ENCODE measurements at regions not wholly inside any gene's neighbourhood (a gene's known extent, or its start where the extent isn't known, plus 50 kb on each side); places are given as distances from the start of the nearest gene placed in this dataset.

DNA sequence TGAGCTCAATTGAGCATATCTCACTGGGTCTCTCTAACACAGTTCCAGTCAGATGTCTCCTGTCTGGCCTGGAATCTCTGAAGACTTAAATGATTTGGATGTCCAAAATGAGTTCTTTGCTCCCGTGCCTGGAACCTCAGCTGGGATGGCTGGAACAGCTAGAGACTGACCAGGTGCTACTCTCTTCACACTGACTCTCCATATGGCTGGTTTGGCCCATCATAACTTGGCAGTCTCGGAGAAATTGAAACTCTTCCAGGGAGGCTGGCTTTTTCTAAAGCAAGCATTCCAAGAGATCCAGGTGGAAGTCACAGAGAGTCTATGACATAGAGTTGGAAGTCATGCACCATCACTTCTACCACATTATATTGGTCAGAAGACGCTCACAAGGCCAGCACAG lies 129.6 kb upstream of the NOL4 start:
- Histone ChIP-seq H2BK15ac (ENCODE audit: low read length) (no peak overlapping the region), H4K91ac (ENCODE audit: low read depth, low read length, poor library complexity) (no peak overlapping the region)
- WGBS, 2 donors (ENCODE audit: extremely low coverage in 2 of 2, insufficient read length in 2 of 2, insufficient replicate concordance in 1 of 2) = no CpG with 5 or more reads among the region's 3 CpGs

GRCh38 chr18:34357944-34358580 lies 133.3 kb upstream of the NOL4 start:
- no peak overlapping the region for H2BK5ac ChIP-seq (ENCODE audit: low read length)
- H3K9me3 ChIP-seq (replicated peaks in 1 of 2; ENCODE audit: control insufficient read depth in 2 of 2, insufficient read depth in 1 of 2, low read depth in 1 of 2, low read length in 2 of 2) = no peaks in the 10 kb centered on the region
- no peak overlapping the region for H2BK120ac ChIP-seq (ENCODE audit: low read depth, low read length)
- no peaks in the 10 kb centered on the region for H3K27me3 ChIP-seq (ENCODE audit: control insufficient read depth in 3 of 3, insufficient read depth in 3 of 3, low read depth in 1 of 3, low read length in 3 of 3)
- no peak overlapping the region for H3K18ac ChIP-seq (ENCODE audit: low read length)
- H3K4me1 ChIP-seq (ENCODE audit: control insufficient read depth in 2 of 2, insufficient read depth in 1 of 2, low read depth in 1 of 2, low read length in 2 of 2) = no peaks in the 10 kb centered on the region
- no peak overlapping the region for H3K4me2 ChIP-seq (ENCODE audit: insufficient read depth, low read length, poor library complexity, severe bottlenecking)
- no CpG with 5 or more reads among the region's 5 CpGs for WGBS, 2 donors (ENCODE audit: extremely low coverage in 2 of 2, insufficient read length in 2 of 2, insufficient replicate concordance in 1 of 2)
- H3K4ac ChIP-seq (ENCODE audit: low read length) = no peak overlapping the region
- H3K27ac ChIP-seq (replicated peaks; ENCODE audit: low read length) = no peak overlapping the region
- H3K4me3 ChIP-seq (ENCODE audit: low read length in 2 of 2) = no peak overlapping the region
- no peaks in the 10 kb centered on the region for H3K79me1 ChIP-seq (ENCODE audit: low read depth, low read length)
- no peaks in the 10 kb centered on the region for H3K36me3 ChIP-seq (replicated peaks in 1 of 2; ENCODE audit: control insufficient read depth in 2 of 2, insufficient read depth in 2 of 2, low read length in 2 of 2)
- no peak overlapping the region for H4K91ac ChIP-seq (ENCODE audit: low read depth, low read length, poor library complexity)
- H2BK12ac ChIP-seq (ENCODE audit: low read length) = no peak overlapping the region
- DNase-seq (ENCODE audit: low spot score) = no peak
- H2AK5ac ChIP-seq (ENCODE audit: low read depth, low read length) = no peak overlapping the region
- H3K14ac ChIP-seq (ENCODE audit: low read length) = no peak overlapping the region
- no peak overlapping the region for H2AFZ ChIP-seq (ENCODE audit: low read length)
- H4K8ac ChIP-seq (ENCODE audit: low read depth, low read length) = no peak overlapping the region
- H3K9ac ChIP-seq (ENCODE audit: low read depth, low read length, poor library complexity) = no peak overlapping the region
- no peak overlapping the region for H3K23ac ChIP-seq (ENCODE audit: low read depth, low read length, poor library complexity)
- H2BK15ac ChIP-seq (ENCODE audit: low read length) = no peak overlapping the region

More for the DNA sequence above, 129.6 kb upstream of the NOL4 start:
- Histone ChIP-seq H3K4me3 (ENCODE audit: low read length in 2 of 2) (no peak overlapping the region), H3K79me1 (ENCODE audit: low read depth, low read length) (no peaks in the 10 kb centered on the region), H2BK120ac (ENCODE audit: low read depth, low read length) (no peak overlapping the region), H3K18ac (ENCODE audit: low read length) (no peak overlapping the region), H2AK5ac (ENCODE audit: low read depth, low read length) (no peak overlapping the region), H3K23ac (ENCODE audit: low read depth, low read length, poor library complexity) (no peak overlapping the region), H3K4me1 (ENCODE audit: control insufficient read depth in 2 of 2, insufficient read depth in 1 of 2, low read depth in 1 of 2, low read length in 2 of 2) (no peaks in the 10 kb centered on the region), H3K4me2 (ENCODE audit: insufficient read depth, low read length, poor library complexity, severe bottlenecking) (no peak overlapping the region), H3K36me3 (replicated peaks in 1 of 2; ENCODE audit: control insufficient read depth in 2 of 2, insufficient read depth in 2 of 2, low read length in 2 of 2) (no peaks in the 10 kb centered on the region), H3K14ac (ENCODE audit: low read length) (no peak overlapping the region), H3K27me3 (ENCODE audit: control insufficient read depth in 3 of 3, insufficient read depth in 3 of 3, low read depth in 1 of 3, low read length in 3 of 3) (no peaks in the 10 kb centered on the region), H2BK12ac (ENCODE audit: low read length) (no peak overlapping the region), H2BK5ac (ENCODE audit: low read length) (no peak overlapping the region), H2AFZ (ENCODE audit: low read length) (no peak overlapping the region), H3K9me3 (replicated peaks in 1 of 2; ENCODE audit: control insufficient read depth in 2 of 2, insufficient read depth in 1 of 2, low read depth in 1 of 2, low read length in 2 of 2) (no peaks in the 10 kb centered on the region), H3K9ac (ENCODE audit: low read depth, low read length, poor library complexity) (no peak overlapping the region), H3K27ac (replicated peaks; ENCODE audit: low read length) (no peak overlapping the region), H3K4ac (ENCODE audit: low read length) (no peak overlapping the region), H4K8ac (ENCODE audit: low read depth, low read length) (no peak overlapping the region)
- no peak for DNase-seq (ENCODE audit: low spot score)

- Histone ChIP-seq H3K79me1 (ENCODE audit: low read depth, low read length) (no peaks in the 10 kb centered on the region), H3K18ac (ENCODE audit: low read length) (no peak overlapping the region), H3K36me3 (replicated peaks in 1 of 2; ENCODE audit: control insufficient read depth in 2 of 2, insufficient read depth in 2 of 2, low read length in 2 of 2) (no peaks in the 10 kb centered on the region), H3K9me3 (replicated peaks in 1 of 2; ENCODE audit: control insufficient read depth in 2 of 2, insufficient read depth in 1 of 2, low read depth in 1 of 2, low read length in 2 of 2) (no peaks in the 10 kb centered on the region), H3K4ac (ENCODE audit: low read length) (no peak overlapping the region), H4K8ac (ENCODE audit: low read depth, low read length) (no peak overlapping the region), H2AFZ (ENCODE audit: low read length) (no peak overlapping the region), H3K14ac (ENCODE audit: low read length) (no peak overlapping the region), H3K4me1 (ENCODE audit: control insufficient read depth in 2 of 2, insufficient read depth in 1 of 2, low read depth in 1 of 2, low read length in 2 of 2) (no peaks in the 10 kb centered on the region), H2BK120ac (ENCODE audit: low read depth, low read length) (no peak overlapping the region), H3K9ac (ENCODE audit: low read depth, low read length, poor library complexity) (no peak overlapping the region), H3K27me3 (ENCODE audit: control insufficient read depth in 3 of 3, insufficient read depth in 3 of 3, low read depth in 1 of 3, low read length in 3 of 3) (no peaks in the 10 kb centered on the region), H3K27ac (replicated peaks; ENCODE audit: low read length) (no peak overlapping the region), H2BK12ac (ENCODE audit: low read length) (no peak overlapping the region), H2BK15ac (ENCODE audit: low read length) (no peak overlapping the region), H2BK5ac (ENCODE audit: low read length) (no peak overlapping the region), H3K4me2 (ENCODE audit: insufficient read depth, low read length, poor library complexity, severe bottlenecking) (no peak overlapping the region), H3K4me3 (ENCODE audit: low read length in 2 of 2) (no peak overlapping the region), H3K23ac (ENCODE audit: low read depth, low read length, poor library complexity) (no peak overlapping the region), H2AK5ac (ENCODE audit: low read depth, low read length) (no peak overlapping the region), H4K91ac (ENCODE audit: low read depth, low read length, poor library complexity) (no peak overlapping the region)
- no peak for DNase-seq (ENCODE audit: low spot score)
- WGBS, 2 donors (ENCODE audit: extremely low coverage in 2 of 2, insufficient read length in 2 of 2, insufficient replicate concordance in 1 of 2) = no CpG with 5 or more reads among the region's 2 CpGs
These were observed 134.2 kb upstream of the NOL4 start for GRCh38 chr18:34358923-34359322.

- H2AFZ ChIP-seq (ENCODE audit: low read length) = no peak overlapping the region
- DNase-seq (ENCODE audit: low spot score) = no peak
- no peak overlapping the region for H4K8ac ChIP-seq (ENCODE audit: low read depth, low read length)
- H2AK5ac ChIP-seq (ENCODE audit: low read depth, low read length) = no peak overlapping the region
- H3K27ac ChIP-seq (replicated peaks; ENCODE audit: low read length) = no peak overlapping the region
- no peak overlapping the region for H2BK12ac ChIP-seq (ENCODE audit: low read length)
- no peak overlapping the region for H3K4ac ChIP-seq (ENCODE audit: low read length)
- H3K9me3 ChIP-seq (replicated peaks in 1 of 2; ENCODE audit: control insufficient read depth in 2 of 2, insufficient read depth in 1 of 2, low read depth in 1 of 2, low read length in 2 of 2) = no peaks in the 10 kb centered on the region
- H2BK15ac ChIP-seq (ENCODE audit: low read length) = no peak overlapping the region
- H3K18ac ChIP-seq (ENCODE audit: low read length) = no peak overlapping the region
- H3K36me3 ChIP-seq (replicated peaks in 1 of 2; ENCODE audit: control insufficient read depth in 2 of 2, insufficient read depth in 2 of 2, low read length in 2 of 2) = no peaks in the 10 kb centered on the region
- H4K91ac ChIP-seq (ENCODE audit: low read depth, low read length, poor library complexity) = no peak overlapping the region
- H3K4me2 ChIP-seq (ENCODE audit: insufficient read depth, low read length, poor library complexity, severe bottlenecking) = no peak overlapping the region
- H3K23ac ChIP-seq (ENCODE audit: low read depth, low read length, poor library complexity) = no peak overlapping the region
- no CpG with 5 or more reads among the region's 1 CpG for WGBS, 2 donors (ENCODE audit: extremely low coverage in 2 of 2, insufficient read length in 2 of 2, insufficient replicate concordance in 1 of 2)
- no peak overlapping the region for H3K14ac ChIP-seq (ENCODE audit: low read length)
- no peaks in the 10 kb centered on the region for H3K79me1 ChIP-seq (ENCODE audit: low read depth, low read length)
- no peak overlapping the region for H2BK120ac ChIP-seq (ENCODE audit: low read depth, low read length)
- H3K27me3 ChIP-seq (ENCODE audit: control insufficient read depth in 3 of 3, insufficient read depth in 3 of 3, low read depth in 1 of 3, low read length in 3 of 3) = no peaks in the 10 kb centered on the region
- H3K4me1 ChIP-seq (ENCODE audit: control insufficient read depth in 2 of 2, insufficient read depth in 1 of 2, low read depth in 1 of 2, low read length in 2 of 2) = no peaks in the 10 kb centered on the region
- no peak overlapping the region for H2BK5ac ChIP-seq (ENCODE audit: low read length)
- H3K9ac ChIP-seq (ENCODE audit: low read depth, low read length, poor library complexity) = no peak overlapping the region
- no peak overlapping the region for H3K4me3 ChIP-seq (ENCODE audit: low read length in 2 of 2)
These were observed 140.0 kb upstream of the NOL4 start for GRCh38 chr18:34364699-34365098.

Measured in neuronal stem cell (in vitro differentiated cells).